Activated B cell treated with CpG ODN at 0.5 μM for 24 hours (primary cell): ENCODE measurements at regions not wholly inside any gene's neighbourhood (a gene's known extent, or its start where the extent isn't known, plus 50 kb on each side); places are given as distances from the start of the nearest gene placed in this dataset.
"Not testable (repeated sequence)": the region's sequence is repeated elsewhere in the genome, so short reads cannot be mapped to it uniquely, and the experiment has no call there.

ENCODE experiments used
- ATAC-seq: fragments of 200-7000 bp; cut with Tn5 transposase; one replicate; pipeline ENCODE4 v1.10.0; 2021; ENCODE audit warnings: low read depth, mild to moderate bottlenecking, moderate library complexity
- CTCF ChIA-PET: fragments of 350-600 bp; sonication (Branson Sonifier 250); formaldehyde crosslinking; loops from one replicate; lab custom pipeline; 2021; ENCODE audit warnings: antibody characterized with exemption; lab: Charles Lee
- POLR2A ChIA-PET: fragments of 350-600 bp; sonication (Branson Sonifier 250); formaldehyde crosslinking; loops from one replicate; lab custom pipeline; 2021; ENCODE audit warnings: antibody characterized with exemption; lab: Charles Lee
- DNase-seq: peaks from one replicate; pipeline ENCODE4 v3.0.0; 2022
- H3K27ac Mint-ChIP-seq: one replicate; pipeline ENCODE4 v1.8.0; 2020; ENCODE audit warnings: mixed read lengths
- H3K27me3 Mint-ChIP-seq: one replicate; pipeline ENCODE4 v1.8.0; 2021; ENCODE audit warnings: mixed read lengths
- H3K36me3 Mint-ChIP-seq: one replicate; pipeline ENCODE4 v1.8.0; 2021; ENCODE audit warnings: low read depth, mixed read lengths
- H3K4me1 Mint-ChIP-seq: one replicate; pipeline ENCODE4 v1.8.0; 2021; ENCODE audit warnings: mixed read lengths
- H3K4me3 Mint-ChIP-seq: one replicate; pipeline ENCODE4 v1.8.0; 2020; ENCODE audit warnings: mild to moderate bottlenecking, mixed read lengths
- H3K9me3 Mint-ChIP-seq: one replicate; pipeline ENCODE4 v1.8.0; 2020; ENCODE audit warnings: mixed read lengths
- CTCF ChIP-seq: fragments of 200-600 bp; IDR thresholded peaks from one replicate; pipeline ENCODE4 v1.8.0; 2022; ENCODE audit warnings: antibody characterized with exemption, mild to moderate bottlenecking
- intact Hi-C: fragments of 100-400 bp; cut with micrococcal nuclease; formaldehyde crosslinking; loops from one replicate; pipeline ENCODE4 v1.15.1; 2024

GRCh38 chr5:135747824-135748223 lies 86.6 kb upstream of the SLC25A48 start:
- Mint-ChIP-seq H3K27me3 (peaks cover 4% of the 10 kb centered on the region), H3K27ac (no peak overlapping the region), H3K36me3 (no peaks in the 10 kb centered on the region), H3K9me3 (peaks cover 3% of the 10 kb centered on the region), H3K4me3 (no peak overlapping the region), H3K4me1 (no peaks in the 10 kb centered on the region)
- ChIA-PET POLR2A (no interaction called here), CTCF (no interaction called here)
- DNase-seq = no peak
- TF ChIP-seq CTCF = no peak
- intact Hi-C loops = no loop called here
- ATAC-seq = no peak

- Mint-ChIP-seq H3K4me1 (no peaks in the 10 kb centered on the region), H3K27ac (no peak overlapping the region), H3K27me3 (peaks cover 4% of the 10 kb centered on the region), H3K4me3 (no peak overlapping the region), H3K36me3 (no peaks in the 10 kb centered on the region), H3K9me3 (peaks cover 3% of the 10 kb centered on the region)
- no peak for TF ChIP-seq CTCF
- DNase-seq = no peak
- intact Hi-C loops = no loop called here
- ChIA-PET CTCF (no interaction called here), POLR2A (no interaction called here)
- ATAC-seq = no peak
Observed at GRCh38 chr5:135745897-135746500, 88.5 kb upstream of the SLC25A48 start.

GRCh38 chr5:135743705-135744411 lies 90.6 kb upstream of the SLC25A48 start:
- peaks cover 3% of the 10 kb centered on the region for H3K9me3 Mint-ChIP-seq
- no peak for ATAC-seq
- no peak overlapping the region for H3K4me3 Mint-ChIP-seq
- POLR2A ChIA-PET = no interaction called here
- no peak overlapping the region for H3K27ac Mint-ChIP-seq
- no peaks in the 10 kb centered on the region for H3K27me3 Mint-ChIP-seq
- no peak for TF ChIP-seq CTCF
- intact Hi-C loops = no loop called here
- CTCF ChIA-PET = no interaction called here
- DNase-seq = no peak
- no peaks in the 10 kb centered on the region for H3K4me1 Mint-ChIP-seq
- no peaks in the 10 kb centered on the region for H3K36me3 Mint-ChIP-seq

GRCh38 chr5:135743181-135743580 lies 91.3 kb upstream of the SLC25A48 start:
- no peaks in the 10 kb centered on the region for H3K4me1 Mint-ChIP-seq
- intact Hi-C loops = no loop called here
- CTCF ChIA-PET = no interaction called here
- H3K27me3 Mint-ChIP-seq = no peaks in the 10 kb centered on the region
- POLR2A ChIA-PET = no interaction called here
- H3K4me3 Mint-ChIP-seq = no peak overlapping the region
- no peaks in the 10 kb centered on the region for H3K36me3 Mint-ChIP-seq
- H3K27ac Mint-ChIP-seq = no peak overlapping the region
- peaks cover 3% of the 10 kb centered on the region for H3K9me3 Mint-ChIP-seq
- TF ChIP-seq CTCF = no peak
- DNase-seq = no peak
- ATAC-seq = no peak

- H3K36me3 Mint-ChIP-seq, POLR2A ChIA-PET, H3K27ac Mint-ChIP-seq, H3K4me3 Mint-ChIP-seq, intact Hi-C loops, H3K9me3 Mint-ChIP-seq, CTCF ChIA-PET, DNase-seq, ATAC-seq, H3K27me3 Mint-ChIP-seq, H3K4me1 Mint-ChIP-seq: not testable (repeated sequence)
Observed at GRCh38 chr5:135742240-135742639, 92.2 kb upstream of the SLC25A48 start.
